SK-N-SH (cell line): ENCODE measurements at regions not wholly inside any gene's neighbourhood (a gene's known extent, or its start where the extent isn't known, plus 50 kb on each side); places are given as distances from the start of the nearest gene placed in this dataset.

Source experiments
- CTCF ChIA-PET: fragments of 300-600, 350-600 bp; formaldehyde crosslinking; extraction: SDS; loops from one replicate; lab custom pipeline; 2021; lab: Yijun Ruan, JAX
- POLR2A ChIA-PET: fragments of 350-600 bp; sonication (Branson Sonifier 250); formaldehyde crosslinking; extraction: SDS; loops from one replicate; lab custom pipeline; 2020; ENCODE audit warnings: antibody characterized with exemption, inconsistent platforms; lab: Yijun Ruan, JAX
- DNase-seq: peaks from one replicate; pipeline ENCODE4 v3.0.0; 2012
- H2AFZ ChIP-seq: fragments of 200-600 bp; sonication (generic); 2 replicates; pipeline ENCODE4 v1.8.1; 2016; ENCODE audit warnings: antibody characterized with exemption, mild to moderate bottlenecking, low read depth
- H3F3A ChIP-seq: fragments of 200-600 bp; sonication (generic); replicated peaks from 2 replicates; pipeline ENCODE3; 2016; ENCODE audit warnings: antibody characterized with exemption, mild to moderate bottlenecking; ENCODE audit not compliant: insufficient read depth
- H3K27ac ChIP-seq, 2 experiments: fragments of 200-500 bp in 1 of 2; fragments of 200-600 bp in 1 of 2; sonication (Bioruptor generic) in 1 of 2; sonication (generic), shearing (Covaris generic) in 1 of 2; 2 replicates each; pipeline versions ENCODE4 v1.5.1 to v1.6.1; 2014 to 2016; ENCODE audit warnings: low read depth in 2 of 2, inconsistent platforms in 1 of 2, low read length in 1 of 2, mild to moderate bottlenecking in 1 of 2, mixed read lengths in 1 of 2
- H3K27me3 ChIP-seq: fragments of 200-600 bp; sonication (generic), shearing (Covaris generic); 2 replicates; pipeline ENCODE4 v1.6.1; 2016; ENCODE audit warnings: mixed run types; ENCODE audit not compliant: insufficient read depth
- H3K36me3 ChIP-seq, 2 experiments: fragments of 200-500 bp in 1 of 2; fragments of 200-600 bp in 1 of 2; sonication (Bioruptor generic) in 1 of 2; sonication (generic) in 1 of 2; replicated peaks in 1 of 2; 2 replicates each; pipeline versions ENCODE3 to v1.5.1; 2014 to 2016; ENCODE audit warnings: low read length in 1 of 2, mild to moderate bottlenecking in 1 of 2; ENCODE audit not compliant: insufficient read depth in 2 of 2, control insufficient read depth in 1 of 2
- H3K4me1 ChIP-seq, 2 experiments: fragments of 200-500 bp in 1 of 2; fragments of 200-600 bp in 1 of 2; sonication (Bioruptor generic) in 1 of 2; sonication (generic), shearing (Covaris generic) in 1 of 2; 2 replicates each; pipeline versions ENCODE4 v1.5.1 to v1.6.1; 2014 to 2016; ENCODE audit warnings: low read depth in 1 of 2, low read length in 1 of 2, mixed run types in 1 of 2; ENCODE audit not compliant: insufficient read depth in 2 of 2, control insufficient read depth in 1 of 2
- H3K4me2 ChIP-seq: fragments of 200-600 bp; sonication (generic), shearing (Covaris generic); 2 replicates; pipeline ENCODE4 v1.6.1; 2017; ENCODE audit warnings: mixed run types
- H3K4me3 ChIP-seq, 2 experiments: fragments of 200-500 bp in 1 of 2; fragments of 200-600 bp in 1 of 2; sonication (Bioruptor generic) in 1 of 2; sonication (generic), shearing (Covaris generic) in 1 of 2; 2 replicates each; pipeline versions ENCODE4 v1.5.1 to v1.8.1; 2014 to 2016; ENCODE audit warnings: low read depth in 2 of 2, inconsistent platforms in 1 of 2, low read length in 1 of 2, mild to moderate bottlenecking in 1 of 2, mixed read lengths in 1 of 2, moderate library complexity in 1 of 2
- H3K79me2 ChIP-seq: fragments of 200-600 bp; sonication (generic); 2 replicates; pipeline ENCODE4 v1.8.1; 2017; ENCODE audit warnings: mild to moderate bottlenecking; ENCODE audit not compliant: insufficient read depth
- H3K9ac ChIP-seq: fragments of 200-600 bp; sonication (generic); 2 replicates; pipeline ENCODE4 v1.6.1; 2017; ENCODE audit warnings: mixed run types
- H3K9me2 ChIP-seq: fragments of 200-600 bp; sonication (generic); 2 replicates; pipeline ENCODE4 v1.6.1; 2017; ENCODE audit warnings: mixed run types
- H3K9me3 ChIP-seq: fragments of 200-600 bp; sonication (generic); 2 replicates; pipeline ENCODE4 v1.6.1; 2017; ENCODE audit warnings: mixed run types, mild to moderate bottlenecking, moderate library complexity
- H4K20me1 ChIP-seq: fragments of 200-600 bp; sonication (generic); 2 replicates; pipeline ENCODE4 v1.6.1; 2017; ENCODE audit warnings: mild to moderate bottlenecking, mixed run types; ENCODE audit not compliant: insufficient read depth
- CTCF ChIP-seq: fragments of 200-600 bp; sonication (generic); IDR thresholded peaks from 2 replicates; pipeline ENCODE4 v1.6.1; 2017; ENCODE audit warnings: antibody characterized with exemption, mild to moderate bottlenecking, moderate library complexity
- ELF1 ChIP-seq: IDR thresholded peaks from 2 replicates; pipeline ENCODE4 v1.4.0; 2012
- EP300 ChIP-seq, 2 experiments: IDR thresholded peaks; 2 replicates each; pipeline versions ENCODE4 v1.4.0 to v1.6.1; 2012; ENCODE audit warnings: borderline replicate concordance in 1 of 2, low read depth in 1 of 2, low read length in 1 of 2
- EZH2phosphoT487 ChIP-seq: fragments of 200-600 bp; sonication (generic); IDR thresholded peaks from 2 replicates; pipeline ENCODE4 v1.6.1; 2017; ENCODE audit warnings: low read depth, mixed run types, mild to moderate bottlenecking, antibody characterized with exemption, moderate library complexity, borderline replicate concordance
- FOSL2 ChIP-seq: IDR thresholded peaks from 2 replicates; pipeline ENCODE4 v1.4.0; 2012; ENCODE audit warnings: low read depth, mild to moderate bottlenecking, moderate library complexity, borderline replicate concordance
- FOXJ3 ChIP-seq: sonication (generic); formaldehyde crosslinking; IDR thresholded peaks from 2 replicates; pipeline ENCODE4 v1.5.1; 2020; ENCODE audit warnings: mild to moderate bottlenecking, missing genetic modification reagents
- FOXM1 ChIP-seq: IDR thresholded peaks from 2 replicates; pipeline ENCODE4 v1.4.0; 2012; ENCODE audit warnings: low read depth, mild to moderate bottlenecking
- GABPA ChIP-seq: IDR thresholded peaks from 2 replicates; pipeline ENCODE4 v1.4.0; 2012; ENCODE audit warnings: low read depth, mild to moderate bottlenecking
- JUND ChIP-seq: IDR thresholded peaks from 2 replicates; pipeline ENCODE4 v1.4.0; 2012
- MEF2A ChIP-seq: IDR thresholded peaks from 2 replicates; pipeline ENCODE4 v1.4.0; 2012; ENCODE audit warnings: low read depth, borderline replicate concordance
- MXI1 ChIP-seq: IDR thresholded peaks from 2 replicates; pipeline ENCODE4 v1.6.1; 2012; ENCODE audit warnings: mild to moderate bottlenecking, low read depth, low read length, improper control_type of control experiment
- PBX3 ChIP-seq: IDR thresholded peaks from 2 replicates; pipeline ENCODE4; 2012
- POLR2AphosphoS5 ChIP-seq: IDR thresholded peaks from 2 replicates; pipeline ENCODE4 v1.6.1; 2012; ENCODE audit warnings: low read depth, low read length
- RAD21 ChIP-seq: IDR thresholded peaks from 2 replicates; pipeline ENCODE4 v1.6.1; 2012; ENCODE audit warnings: mild to moderate bottlenecking, low read length
- RCOR1 ChIP-seq: fragments of 150-350 bp; IDR thresholded peaks from 2 replicates; pipeline ENCODE4 v1.6.1; 2017; ENCODE audit warnings: antibody characterized with exemption, low read length
- SMC3 ChIP-seq: IDR thresholded peaks from 2 replicates; pipeline ENCODE4 v1.6.1; 2012; ENCODE audit warnings: low read depth, low read length, improper control_type of control experiment
- TAF1 ChIP-seq: IDR thresholded peaks from 2 replicates; pipeline ENCODE4 v1.6.1; 2012; ENCODE audit warnings: low read depth, mild to moderate bottlenecking, low read length, moderate library complexity, borderline replicate concordance
- TCF12 ChIP-seq: IDR thresholded peaks from 2 replicates; pipeline ENCODE4 v1.4.0; 2012
- USF2 ChIP-seq: fragments of 150-350 bp; IDR thresholded peaks from 2 replicates; pipeline ENCODE4 v1.6.1; 2017; ENCODE audit warnings: antibody characterized with exemption, low read length, low read depth, borderline replicate concordance
- YY1 ChIP-seq: IDR thresholded peaks from 2 replicates; pipeline ENCODE4 v1.4.0; 2012; ENCODE audit warnings: low read depth, mild to moderate bottlenecking
- ZBTB33 ChIP-seq: IDR thresholded peaks from 2 replicates; pipeline ENCODE4 v1.4.0; 2012; ENCODE audit warnings: low read depth, borderline replicate concordance
- WGBS: methylation state at CpG from one replicate; pipeline ENCODE4 v1.1.6; 2017; ENCODE audit warnings: low lambda C conversion rate; 5-methylcytosine and 5-hydroxymethylcytosine counted together
- TF ChIP-seq, protein P1 (sequence below): IDR thresholded peaks from 2 replicates; pipeline ENCODE4 v1.4.0; 2012; ENCODE audit warnings: low read depth

DNA sequence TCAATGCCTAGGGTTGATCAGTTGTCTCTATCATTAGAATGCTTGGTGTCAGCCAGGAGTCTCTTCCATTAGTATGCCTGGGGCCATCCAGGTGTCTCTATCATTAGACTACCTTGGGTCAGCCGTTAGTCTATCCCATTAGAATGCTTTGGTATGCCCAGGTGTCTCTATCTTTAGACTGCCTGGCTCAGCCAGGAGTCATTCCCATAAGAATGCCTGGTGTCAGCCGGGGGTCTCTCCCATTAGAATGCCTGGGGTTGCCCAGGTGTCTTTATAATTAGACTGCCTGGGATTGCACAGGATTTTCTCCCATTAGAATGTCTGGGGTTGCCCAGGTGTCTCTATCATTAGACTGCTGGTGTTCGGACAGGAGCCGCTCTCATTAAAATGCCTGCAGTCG is 1442.9 kb downstream of the UQCRFS1 start:
- no peaks in the 10 kb centered on the region for H3K9me2 ChIP-seq
- no peak overlapping the region for H3K27ac ChIP-seq
- CTCF ChIA-PET = no interaction called here
- H3K4me1 ChIP-seq = no peaks in the 10 kb centered on the region
- H3K4me3 ChIP-seq = no peak overlapping the region
- H2AFZ ChIP-seq = no peak overlapping the region
- H3K9me3 ChIP-seq = no peaks in the 10 kb centered on the region
- no peaks in the 10 kb centered on the region for H3K79me2 ChIP-seq
- peaks cover 1% of the 10 kb centered on the region for H3F3A ChIP-seq
- TF ChIP-seq YY1 = no peak
- no peak for TF ChIP-seq ZBTB33
- TF ChIP-seq EZH2phosphoT487 = no peak
- TF ChIP-seq TCF12 = no peak
- TF ChIP-seq, protein P1, sequence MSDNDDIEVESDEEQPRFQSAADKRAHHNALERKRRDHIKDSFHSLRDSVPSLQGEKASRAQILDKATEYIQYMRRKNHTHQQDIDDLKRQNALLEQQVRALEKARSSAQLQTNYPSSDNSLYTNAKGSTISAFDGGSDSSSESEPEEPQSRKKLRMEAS = no peak
- no peak for TF ChIP-seq FOXJ3 (CRISPR knock-in tag)
- TF ChIP-seq PBX3 = no peak
- TF ChIP-seq TAF1 = no peak
- no peak for TF ChIP-seq SMC3
- TF ChIP-seq USF2 = no peak
- no peak for TF ChIP-seq JUND
- TF ChIP-seq FOSL2 = no peak
- TF ChIP-seq MXI1 = no peak
- no peak for TF ChIP-seq RAD21
- TF ChIP-seq, all 33 proteins: peak for 0
- DNase-seq = no peak
- 95% methylated on average over 4 of the region's 5 CpGs for WGBS
- no peaks in the 10 kb centered on the region for H4K20me1 ChIP-seq
- H3K4me2 ChIP-seq = no peak overlapping the region
- H3K36me3 ChIP-seq = peaks cover 3 to 15% of the 10 kb centered on the region in 2 experiments
- no peaks in the 10 kb centered on the region for H3K27me3 ChIP-seq
- POLR2A ChIA-PET = no interaction called here
- H3K9ac ChIP-seq = no peak overlapping the region

- H3K9me3 ChIP-seq = no peaks in the 10 kb centered on the region
- no peak overlapping the region for H3K4me3 ChIP-seq
- no peaks in the 10 kb centered on the region for H3F3A ChIP-seq
- peaks cover 0 to 3% of the 10 kb centered on the region in 2 experiments for H3K36me3 ChIP-seq
- WGBS = 68% methylated on average over 8 of the region's 8 CpGs
- POLR2A ChIA-PET = no interaction called here
- no peaks in the 10 kb centered on the region for H3K27me3 ChIP-seq
- CTCF ChIA-PET = no interaction called here
- no peak overlapping the region for H3K27ac ChIP-seq
- DNase-seq = no peak
- H4K20me1 ChIP-seq = no peaks in the 10 kb centered on the region
- H3K9me2 ChIP-seq = no peaks in the 10 kb centered on the region
- no peak overlapping the region for H3K9ac ChIP-seq
- H3K79me2 ChIP-seq = no peaks in the 10 kb centered on the region
- H3K4me2 ChIP-seq = no peak overlapping the region
- no peaks in the 10 kb centered on the region for H3K4me1 ChIP-seq
- TF ChIP-seq RCOR1 (no peak), EP300 (IDR thresholded peaks at IDR 0.05; ENCODE audit: borderline replicate concordance in 1 of 2, low read depth in 1 of 2, low read length in 1 of 2) (no peak), GABPA (no peak), MEF2A (no peak), POLR2AphosphoS5 (no peak), JUND (no peak), FOXM1 (no peak), USF2 (no peak), ELF1 (no peak), RAD21 (no peak), CTCF (no peak), FOXJ3 (CRISPR knock-in tag) (no peak), YY1 (no peak)
- TF ChIP-seq, protein P1 = no peak
- TF ChIP-seq, all 33 proteins: peak for 0
- H2AFZ ChIP-seq = no peak overlapping the region
These were observed 1445.7 kb downstream of the UQCRFS1 start for GRCh38 chr19:27767234-27767633.
